Right forelimb (tissue), 1 donor: ENCODE measurements at regions not wholly inside any gene's neighbourhood (a gene's known extent, or its start where the extent isn't known, plus 50 kb on each side); places are given as distances from the start of the nearest gene placed in this dataset.
"Not testable (repeated sequence)": the region's sequence is repeated elsewhere in the genome, so short reads cannot be mapped to it uniquely, and the experiment has no call there.

ENCODE experiments used
- DNase-seq: peaks from one replicate; pipeline ENCODE4 v3.0.0-alpha.2; 2018

DNA sequence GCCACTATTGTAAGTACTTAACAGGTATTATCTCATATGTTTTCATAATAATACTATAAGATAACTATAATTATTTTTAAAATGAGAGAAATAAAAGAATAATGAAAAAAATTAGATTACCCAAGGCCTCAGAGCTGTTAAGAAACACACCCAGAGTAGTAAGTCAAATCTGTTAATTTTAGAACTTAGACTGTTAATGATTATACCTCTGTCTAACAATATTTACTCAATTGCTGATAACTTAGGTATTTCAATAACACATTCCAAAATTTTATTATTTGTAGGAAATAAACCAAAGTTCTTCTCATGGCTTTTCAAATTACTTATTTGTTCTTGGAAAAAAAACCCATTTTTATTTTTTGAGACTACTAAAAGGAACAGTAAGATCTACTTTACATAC lies 227.5 kb upstream of the KCNH7 start:
- DNase-seq = no peak

GRCh38 chr2:163062524-163062923 lies 224.0 kb upstream of the KCNH7 start:
- no peak for DNase-seq

DNA sequence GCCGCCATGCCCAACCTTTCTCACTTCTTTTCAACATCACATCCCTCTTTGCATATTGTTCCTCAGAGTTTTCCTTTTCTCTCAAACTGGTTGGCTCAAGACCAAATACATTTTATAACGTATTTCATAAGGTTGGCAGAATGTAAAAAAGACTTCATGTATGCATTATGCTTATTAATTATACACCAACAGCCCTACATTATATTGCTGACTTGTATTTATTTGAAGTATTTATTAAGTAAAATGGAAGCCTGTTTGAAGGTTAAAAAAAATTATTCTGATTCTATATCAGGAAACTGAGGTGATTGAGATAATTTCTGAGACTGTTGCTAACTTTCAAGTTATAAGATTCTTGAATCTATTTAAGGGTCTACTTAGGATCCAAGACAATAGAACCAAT lies 208.0 kb upstream of the KCNH7 start:
- DNase-seq = no peak

DNA sequence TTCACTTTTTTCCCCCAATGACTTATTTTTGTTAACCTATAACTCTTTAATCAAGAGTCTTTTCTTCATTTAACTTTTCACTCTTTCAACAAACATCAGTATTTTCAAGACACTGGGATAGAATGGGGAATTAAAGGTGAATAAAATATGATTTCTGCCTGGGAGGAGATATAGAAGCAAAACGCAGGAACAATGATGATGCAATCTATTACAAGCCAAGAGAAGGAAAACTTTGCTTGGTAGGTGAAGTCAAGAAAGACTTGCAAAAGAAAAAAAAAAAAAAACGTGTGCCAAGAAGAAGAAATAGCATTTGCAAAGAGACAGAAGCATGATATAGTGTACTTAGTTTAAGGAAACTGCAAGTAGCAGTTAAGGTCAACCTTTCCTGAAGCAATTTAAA lies 207.3 kb upstream of the KCNH7 start:
- no peak for DNase-seq

- no peak for DNase-seq
Measured at GRCh38 chr2:163044114-163044513, 205.5 kb upstream of the KCNH7 start.

DNA sequence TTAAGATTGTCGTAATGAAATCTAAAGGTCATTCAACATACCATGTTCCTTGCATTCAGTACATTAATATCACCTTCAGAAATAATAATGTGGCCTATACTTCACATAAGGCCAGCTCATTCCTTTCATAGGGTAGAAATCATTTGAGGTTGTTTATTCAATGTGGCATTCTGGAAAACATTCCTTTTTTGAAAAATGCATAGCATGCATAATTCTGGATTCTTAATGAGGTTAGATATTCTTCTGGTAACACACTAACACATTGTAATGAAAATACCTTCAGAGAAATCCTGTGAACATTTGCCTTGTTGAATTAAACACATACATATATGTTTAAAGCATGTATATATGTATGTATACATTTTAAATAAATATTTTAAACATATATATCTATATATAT lies 204.6 kb upstream of the KCNH7 start:
- no peak for DNase-seq

DNA sequence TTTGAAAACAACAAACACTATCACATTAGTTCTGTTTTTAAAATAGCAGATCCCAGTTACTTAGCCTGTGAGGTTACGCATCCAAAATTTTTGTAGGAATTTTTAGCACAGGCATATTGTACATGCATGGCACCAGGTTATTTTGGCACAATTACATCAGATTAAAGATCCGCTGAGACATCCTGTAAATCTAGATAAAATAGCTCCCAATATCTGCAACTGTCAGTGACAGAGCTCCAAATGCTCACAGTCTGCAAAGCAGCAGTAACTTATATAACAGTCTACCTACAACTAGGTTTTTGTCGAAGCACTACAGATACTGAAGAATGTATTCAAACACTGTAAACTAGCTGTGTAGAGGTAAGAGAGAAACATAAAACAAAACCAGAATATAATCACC lies 200.7 kb upstream of the KCNH7 start:
- no peak for DNase-seq

- DNase-seq = no peak
Measured at GRCh38 chr2:163028807-163029206, 190.2 kb upstream of the KCNH7 start.

- DNase-seq = not testable (repeated sequence)
Measured at GRCh38 chr2:163026136-163026775, 187.7 kb upstream of the KCNH7 start.

DNA sequence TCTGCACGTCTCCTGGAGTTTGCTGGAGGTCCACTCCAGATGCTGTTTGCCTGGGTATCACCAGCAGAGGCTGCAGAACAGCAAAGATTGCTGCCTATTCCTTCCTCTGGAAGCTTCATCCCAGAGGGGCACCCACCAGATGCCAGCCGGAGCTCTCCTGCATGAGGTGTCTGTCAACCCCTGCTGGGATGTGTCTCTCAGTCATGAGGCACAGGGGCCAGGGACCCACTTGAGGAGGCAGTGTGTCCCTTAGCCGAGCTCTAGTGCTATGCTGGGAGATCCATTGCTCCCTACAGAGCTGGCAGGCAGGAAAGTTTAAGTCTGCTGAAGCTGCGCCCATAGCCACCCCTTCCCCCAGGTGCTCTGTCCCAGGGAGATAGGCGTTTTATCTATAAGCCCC lies 178.3 kb upstream of the KCNH7 start:
- DNase-seq = not testable (repeated sequence)

- no peak for DNase-seq
Measured at GRCh38 chr2:163011000-163011399, 172.4 kb upstream of the KCNH7 start.

GRCh38 chr2:163008642-163009041 lies 170.1 kb upstream of the KCNH7 start:
- no peak for DNase-seq

- DNase-seq = no peak
Measured at GRCh38 chr2:162994718-162995117, 156.2 kb upstream of the KCNH7 start.

DNA sequence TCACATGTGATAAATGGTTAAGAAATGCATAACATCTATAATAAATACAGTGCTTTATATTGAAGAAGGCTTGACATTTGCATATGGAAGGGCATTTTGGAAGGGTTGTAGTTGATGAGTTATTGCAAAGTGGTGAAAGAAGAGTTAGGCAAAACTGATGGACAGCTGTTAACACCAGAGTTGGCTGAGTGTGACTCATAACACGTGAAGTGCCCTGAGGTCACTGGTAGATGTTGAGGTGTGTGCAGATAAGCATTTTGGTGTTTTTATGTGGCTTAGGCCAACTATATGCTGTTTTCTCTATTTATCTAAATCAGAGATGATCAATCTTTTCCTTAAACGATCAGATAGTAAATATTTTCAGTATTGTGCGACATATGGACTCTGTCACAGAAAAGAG lies 154.3 kb upstream of the KCNH7 start:
- no peak for DNase-seq

- no peak for DNase-seq
Measured at GRCh38 chr2:162989507-162989906, 150.9 kb upstream of the KCNH7 start.

DNA sequence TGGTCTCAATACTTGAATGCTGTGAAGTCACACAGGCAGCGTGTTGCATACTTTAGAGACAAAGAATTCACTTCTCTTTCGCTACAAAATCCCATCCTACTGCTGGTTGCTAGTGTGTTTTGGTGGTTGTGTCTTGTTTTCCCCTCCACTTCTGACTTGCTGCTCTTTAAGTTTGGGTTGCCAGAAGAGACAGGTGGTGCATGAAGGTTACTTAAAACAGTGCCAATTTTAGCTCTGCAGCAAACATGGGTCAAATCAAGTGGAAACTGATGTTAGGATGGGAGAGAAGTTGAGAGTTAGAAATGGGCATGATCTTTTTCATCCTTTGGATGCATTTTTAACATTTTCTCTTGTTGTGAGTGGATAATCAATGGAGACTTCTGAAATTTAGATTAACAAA lies 136.2 kb upstream of the KCNH7 start:
- DNase-seq = no peak

- no peak for DNase-seq
Measured at GRCh38 chr2:162972383-162972782, 133.8 kb upstream of the KCNH7 start.

DNA sequence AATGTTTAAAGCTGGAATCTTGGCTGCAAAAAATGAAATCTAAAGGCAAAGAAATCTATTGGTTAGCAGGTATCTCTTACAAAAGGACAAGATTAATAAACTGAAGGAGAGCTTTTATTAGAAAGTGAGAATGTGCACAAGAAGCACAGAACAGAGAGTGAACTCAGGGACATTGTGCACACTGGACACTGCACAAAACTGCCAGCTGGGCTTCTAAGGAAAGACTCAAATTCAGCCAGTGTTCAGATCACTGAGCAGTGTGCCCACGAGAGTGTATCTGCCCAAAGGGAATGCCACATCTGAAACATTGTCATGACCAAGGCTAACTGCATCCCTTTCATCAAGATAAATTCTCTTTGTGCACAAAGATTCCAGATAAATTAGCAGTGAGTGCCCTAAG lies 129.7 kb upstream of the KCNH7 start:
- no peak for DNase-seq

- DNase-seq = no peak
Measured at GRCh38 chr2:162967811-162968210, 129.2 kb upstream of the KCNH7 start.

GRCh38 chr2:162967147-162967546 lies 128.6 kb upstream of the KCNH7 start:
- no peak for DNase-seq

- DNase-seq = no peak
Measured at GRCh38 chr2:162965191-162965590, 126.6 kb upstream of the KCNH7 start.

DNA sequence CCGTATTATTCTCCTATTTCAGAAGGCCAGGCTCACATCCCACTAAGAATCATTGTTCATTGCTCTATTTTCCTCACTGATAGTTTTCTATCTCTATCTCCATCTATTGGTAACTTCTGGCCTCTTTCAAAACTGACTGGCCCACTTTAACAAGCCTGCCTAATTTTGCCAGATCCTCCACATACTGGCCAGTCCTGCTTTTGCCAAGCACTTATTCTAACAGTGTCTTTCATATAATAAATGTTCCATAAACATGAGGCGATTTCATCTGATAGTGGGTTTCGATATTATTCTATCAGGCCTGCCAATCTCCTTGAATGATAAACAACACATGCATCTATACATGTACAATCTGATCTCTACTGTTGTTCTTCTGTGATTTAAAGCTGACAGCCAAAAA lies 125.9 kb upstream of the KCNH7 start:
- DNase-seq = no peak

GRCh38 chr2:162963156-162963555 lies 124.6 kb upstream of the KCNH7 start:
- DNase-seq = no peak

GRCh38 chr2:162945785-162946184 lies 107.2 kb upstream of the KCNH7 start:
- DNase-seq = no peak

- no peak for DNase-seq
Measured at GRCh38 chr2:162938387-162938786, 99.8 kb upstream of the KCNH7 start.

- no peak for DNase-seq
Measured at GRCh38 chr2:162934191-162934590, 95.6 kb upstream of the KCNH7 start.
